ENCODE measurements at regions not wholly inside any gene's neighbourhood (a gene's known extent, or its start where the extent isn't known, plus 50 kb on each side); places are given as distances from the start of the nearest gene placed in this dataset.

DNA sequence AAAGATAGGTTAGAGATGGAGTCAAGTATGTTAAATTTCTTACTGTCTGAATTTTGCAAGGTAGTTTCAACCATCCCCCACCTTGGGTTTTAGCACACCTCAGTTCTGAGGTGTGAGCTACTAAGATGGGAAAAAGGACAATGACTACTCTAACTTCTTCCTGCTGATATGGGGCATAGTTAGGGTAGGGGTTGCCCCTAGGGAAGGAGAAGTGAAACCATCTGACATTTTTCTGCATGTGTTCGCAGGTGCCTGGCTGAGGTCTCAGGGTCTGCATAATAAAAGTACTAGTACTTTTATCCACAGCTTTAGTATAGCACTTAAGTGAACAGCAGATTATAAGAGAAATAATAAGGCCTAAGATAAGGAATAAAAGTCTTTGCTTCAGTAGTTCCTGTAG lies 129.5 kb upstream of the CYSLTR1 start:
- no peak for DNase-seq

DNA sequence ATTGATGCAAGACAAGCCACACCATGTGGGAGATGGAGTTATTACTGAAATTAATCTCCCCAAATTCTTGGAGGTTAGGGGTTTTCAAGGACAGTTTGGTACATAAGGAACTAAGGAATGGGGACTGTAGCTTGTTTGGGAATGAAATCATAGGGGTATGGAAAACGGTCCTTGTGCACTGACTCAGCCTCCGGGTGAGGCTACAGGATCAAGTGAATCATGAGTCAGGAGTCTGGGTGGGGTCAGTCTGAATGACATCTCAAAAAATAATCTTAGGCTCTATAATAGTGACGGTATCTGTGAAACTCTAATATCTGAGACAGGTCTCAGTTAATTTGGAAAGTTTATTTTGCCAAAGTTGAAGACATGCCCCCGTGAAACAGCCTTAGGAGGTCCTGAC lies 128.5 kb upstream of the CYSLTR1 start:
- DNase-seq = no peak

DNA sequence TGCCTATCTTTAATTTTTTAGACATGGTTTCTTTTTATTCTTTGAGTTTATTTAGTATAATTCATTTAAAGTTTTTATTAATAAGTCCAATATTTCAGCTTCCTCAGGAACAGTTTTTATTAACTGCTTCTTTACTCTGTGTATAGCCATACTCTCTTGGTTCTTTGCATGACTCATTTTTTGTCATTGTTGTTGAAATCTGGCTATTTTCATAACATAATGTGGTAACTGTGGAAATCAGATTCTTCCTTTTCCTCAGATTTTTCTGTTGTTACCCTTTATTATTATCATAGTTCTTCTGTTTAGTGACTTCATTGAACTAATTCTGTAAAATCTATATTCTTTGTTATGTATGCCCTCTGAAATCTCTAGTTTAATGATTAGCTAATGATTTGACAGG lies 124.9 kb upstream of the CYSLTR1 start:
- no peak for DNase-seq

DNA sequence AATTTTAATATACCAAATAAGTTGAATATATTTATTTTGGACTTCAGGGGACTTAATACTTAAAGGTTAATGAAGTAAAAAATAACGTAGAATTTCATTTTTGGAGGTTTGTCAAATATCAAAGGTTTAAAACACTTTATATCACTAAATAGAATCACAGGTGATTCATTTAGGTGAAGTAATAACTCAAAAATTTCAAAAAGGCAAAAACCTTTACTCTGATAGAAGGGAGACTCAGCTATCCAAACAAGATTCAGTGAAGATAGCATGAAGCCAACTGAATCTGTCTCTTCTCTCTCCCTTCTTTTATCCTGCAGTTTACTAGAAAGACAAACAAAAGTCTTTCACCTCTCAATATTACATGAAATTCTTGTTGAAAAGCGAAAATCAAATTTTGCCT lies 110.2 kb upstream of the CYSLTR1 start:
- no peak for DNase-seq

DNA sequence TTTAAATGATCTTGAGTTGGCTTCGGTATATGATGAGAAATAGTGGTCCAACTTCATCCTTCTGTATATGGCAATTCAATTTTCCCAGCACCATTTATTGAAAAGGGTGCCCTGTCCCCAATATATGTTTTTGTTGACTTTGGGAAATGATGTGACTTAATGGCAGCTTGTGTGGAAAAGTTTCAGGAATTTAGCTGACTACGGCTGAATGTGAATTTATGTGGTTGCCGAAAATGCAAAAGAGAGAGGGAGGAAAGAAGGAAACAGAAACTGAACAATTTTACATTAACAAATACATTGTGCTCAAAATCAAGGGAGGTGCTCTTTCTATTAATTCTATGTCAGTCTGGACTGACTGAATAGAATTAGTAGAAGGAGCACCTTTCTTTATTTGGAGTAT lies 101.8 kb upstream of the CYSLTR1 start:
- DNase-seq = no peak

DNA sequence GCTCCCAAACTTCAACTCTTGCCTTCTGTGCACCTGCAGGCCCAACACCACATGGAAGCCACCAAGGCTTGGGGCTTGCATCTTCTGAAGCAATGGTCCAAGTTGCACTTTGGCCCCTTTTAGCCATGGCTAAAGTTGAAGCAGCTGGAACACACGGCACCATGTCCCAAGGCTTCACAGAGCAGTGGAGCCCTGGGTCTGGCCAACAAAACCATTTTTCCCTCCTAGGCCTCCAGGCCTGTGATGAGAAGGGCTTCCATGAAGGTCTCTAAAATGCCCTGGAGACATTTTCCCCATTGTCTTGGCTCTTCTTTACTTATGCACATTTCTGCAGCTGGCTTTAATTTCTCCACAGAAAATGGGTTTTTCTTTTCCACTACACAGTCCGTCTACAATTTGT lies 61.3 kb upstream of the CYSLTR1 start:
- DNase-seq = no peak

DNA sequence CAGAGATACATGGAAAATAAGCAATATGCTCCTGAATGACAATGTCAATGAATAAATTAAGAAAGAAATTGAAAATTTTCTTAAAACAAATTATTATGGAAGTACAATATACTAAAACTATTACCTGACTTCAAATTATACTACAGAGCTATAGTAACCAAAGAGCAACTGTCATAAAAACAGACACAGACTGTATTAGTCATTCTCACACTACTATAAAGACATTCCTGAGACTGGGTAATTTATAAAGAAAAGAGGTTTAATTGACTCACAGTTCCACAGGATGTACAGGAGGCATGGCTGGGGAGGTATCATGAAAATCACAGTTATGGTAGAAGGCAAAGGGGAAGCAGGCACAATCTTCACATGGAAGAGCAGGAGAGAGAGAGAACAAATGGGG lies 60.0 kb upstream of the CYSLTR1 start:
- no peak for DNase-seq

DNA sequence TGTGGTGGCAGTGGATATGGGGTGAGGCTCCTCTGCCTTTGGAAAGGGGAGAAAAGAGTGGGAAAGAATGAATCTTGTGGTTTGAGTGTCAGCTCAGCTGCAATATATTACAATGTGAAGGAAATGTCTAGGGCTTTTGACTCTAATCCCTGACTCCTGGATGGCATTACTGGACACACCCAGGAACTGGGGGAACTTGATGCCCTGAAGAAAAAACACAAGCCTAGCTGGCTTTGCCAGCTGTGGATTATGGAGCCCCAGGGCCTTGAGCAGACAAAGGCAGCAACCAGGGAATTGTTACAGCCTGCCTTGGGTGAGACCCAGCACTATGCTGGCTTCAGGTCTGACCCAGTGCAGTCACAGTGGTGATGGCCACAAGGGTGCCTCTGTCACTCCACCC lies 57.1 kb upstream of the CYSLTR1 start:
- no peak for DNase-seq

DNA sequence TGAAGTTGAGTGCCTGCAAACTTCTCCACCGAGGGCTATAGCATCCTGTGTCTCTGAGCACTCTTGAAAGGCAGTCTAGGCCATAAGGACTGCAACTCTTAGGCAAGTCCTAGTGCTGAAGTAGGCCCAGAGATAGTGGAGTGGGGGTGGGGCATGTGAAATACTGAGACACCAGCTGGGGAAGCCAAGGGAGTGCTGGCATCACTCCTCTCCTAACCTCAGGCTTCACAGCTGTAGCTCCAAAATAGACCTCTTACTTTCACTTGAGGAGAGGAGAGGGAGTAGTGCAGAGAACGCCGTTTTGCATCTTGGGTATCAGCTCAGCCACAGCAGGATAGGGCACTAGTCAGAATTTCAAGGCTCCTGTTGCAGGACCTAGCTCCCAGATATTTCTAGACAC lies 56.2 kb upstream of the CYSLTR1 start:
- DNase-seq = no peak

DNA sequence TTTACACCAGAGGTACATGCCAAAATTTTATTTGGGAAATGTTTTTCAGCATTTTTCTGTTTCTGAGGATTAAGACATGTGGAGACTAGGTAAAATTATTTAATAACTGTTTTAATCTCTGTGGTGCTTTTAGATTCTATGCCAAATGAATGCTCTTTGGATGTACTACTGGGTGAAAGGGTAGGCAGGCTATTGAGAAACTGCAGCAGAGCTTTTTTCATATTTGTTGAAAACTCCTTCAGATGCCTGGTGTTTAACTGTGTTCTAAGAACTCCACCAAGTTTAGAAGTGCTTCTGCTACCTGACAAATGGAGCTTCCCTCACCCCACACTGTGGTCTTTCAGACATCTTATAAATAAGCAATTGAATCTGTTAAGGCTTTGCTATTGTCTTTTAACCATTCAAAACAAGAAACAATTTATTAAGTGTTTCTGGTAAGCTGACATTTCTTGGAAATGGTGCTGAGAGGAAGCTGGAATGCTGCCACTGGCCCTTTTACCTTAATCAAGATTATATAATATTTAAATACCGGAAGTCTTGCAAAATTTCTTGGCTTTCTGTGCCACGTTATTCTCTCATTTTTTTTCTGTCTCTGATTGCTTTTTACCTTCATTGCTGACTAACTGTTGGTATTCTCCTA lies 51.2 kb upstream of the CYSLTR1 start:
- DNase-seq = no peak

Data from CD4-positive, alpha-beta T cell treated with Interferon gamma for 1 hour (primary cell).